ENCODE measurements at regions not wholly inside any gene's neighbourhood (a gene's known extent, or its start where the extent isn't known, plus 50 kb on each side); places are given as distances from the start of the nearest gene placed in this dataset.

- H3K9me3 Mint-ChIP-seq = no peaks in the 10 kb centered on the region
- no peaks in the 10 kb centered on the region for H3K27me3 Mint-ChIP-seq
- H3K36me3 Mint-ChIP-seq (ENCODE audit: low read depth) = no peaks in the 10 kb centered on the region
- CTCF ChIA-PET = no interaction called here
- DNase-seq (no peak), ATAC-seq (ENCODE audit: poor library complexity) (no peak)
- Histone ChIP-seq H3K27ac (ENCODE audit: low read depth in 1 of 2, low read length in 2 of 2) (no peak overlapping the region), H3K36me3 (ENCODE audit: insufficient read depth, low read length) (no peaks in the 10 kb centered on the region), H3K9me3 (ENCODE audit: control insufficient read depth in 1 of 2, insufficient read depth in 1 of 2, low read length in 2 of 2) (no peaks in the 10 kb centered on the region), H3K27me3 (ENCODE audit: control insufficient read depth in 1 of 2, insufficient read depth in 2 of 2, low read length in 2 of 2) (no peaks in the 10 kb centered on the region), H3K4me3 (ENCODE audit: low read length) (no peak overlapping the region), H3K4me1 (ENCODE audit: insufficient read depth, low read length) (no peaks in the 10 kb centered on the region)
- TF ChIP-seq CTCF (IDR thresholded peaks at IDR 0.05) = no peak
- no peak overlapping the region for H3K4me3 Mint-ChIP-seq
- intact Hi-C loops (cut with DNase I, micrococcal nuclease) = no loop called here
- H3K27ac Mint-ChIP-seq = no peak overlapping the region
- POLR2A ChIA-PET = no interaction called here
- peaks cover 10% of the 10 kb centered on the region for H3K4me1 Mint-ChIP-seq (ENCODE audit: low read depth)
Measured at GRCh38 chr12:75954749-75955148, 76.8 kb downstream of the PHLDA1 start.

GRCh38 chr12:75954041-75954440, 77.5 kb downstream of the PHLDA1 start:
- no peak overlapping the region for H3K4me3 Mint-ChIP-seq
- POLR2A ChIA-PET = no interaction called here
- Histone ChIP-seq H3K9me3 (ENCODE audit: control insufficient read depth in 1 of 2, insufficient read depth in 1 of 2, low read length in 2 of 2) (no peaks in the 10 kb centered on the region), H3K36me3 (ENCODE audit: insufficient read depth, low read length) (no peaks in the 10 kb centered on the region), H3K27me3 (ENCODE audit: control insufficient read depth in 1 of 2, insufficient read depth in 2 of 2, low read length in 2 of 2) (no peaks in the 10 kb centered on the region), H3K4me1 (ENCODE audit: insufficient read depth, low read length) (no peaks in the 10 kb centered on the region), H3K4me3 (ENCODE audit: low read length) (no peak overlapping the region), H3K27ac (ENCODE audit: low read depth in 1 of 2, low read length in 2 of 2) (no peak overlapping the region)
- CTCF ChIA-PET = no interaction called here
- intact Hi-C loops (cut with DNase I, micrococcal nuclease) = no loop called here
- no peak for TF ChIP-seq CTCF (IDR thresholded peaks at IDR 0.05)
- peaks cover 4% of the 10 kb centered on the region for H3K4me1 Mint-ChIP-seq (ENCODE audit: low read depth)
- H3K27ac Mint-ChIP-seq = no peak overlapping the region
- H3K9me3 Mint-ChIP-seq = no peaks in the 10 kb centered on the region
- no peaks in the 10 kb centered on the region for H3K36me3 Mint-ChIP-seq (ENCODE audit: low read depth)
- DNase-seq (peak in 1 of 14 experiments; percentile 35), ATAC-seq (ENCODE audit: poor library complexity) (no peak)
- no peaks in the 10 kb centered on the region for H3K27me3 Mint-ChIP-seq

GRCh38 chr12:75953312-75953906, 78.2 kb downstream of the PHLDA1 start:
- ATAC-seq (ENCODE audit: poor library complexity) (no peak), DNase-seq (no peak)
- ChIA-PET POLR2A (no interaction called here), CTCF (no interaction called here)
- Mint-ChIP-seq H3K9me3 (no peaks in the 10 kb centered on the region), H3K27me3 (no peaks in the 10 kb centered on the region), H3K36me3 (ENCODE audit: low read depth) (no peaks in the 10 kb centered on the region), H3K4me3 (no peak overlapping the region), H3K27ac (no peak overlapping the region), H3K4me1 (ENCODE audit: low read depth) (no peaks in the 10 kb centered on the region)
- Histone ChIP-seq H3K27ac (ENCODE audit: low read depth in 1 of 2, low read length in 2 of 2) (no peak overlapping the region), H3K27me3 (ENCODE audit: control insufficient read depth in 1 of 2, insufficient read depth in 2 of 2, low read length in 2 of 2) (no peaks in the 10 kb centered on the region), H3K4me1 (ENCODE audit: insufficient read depth, low read length) (no peaks in the 10 kb centered on the region), H3K4me3 (ENCODE audit: low read length) (no peak overlapping the region), H3K9me3 (ENCODE audit: control insufficient read depth in 1 of 2, insufficient read depth in 1 of 2, low read length in 2 of 2) (no peaks in the 10 kb centered on the region), H3K36me3 (ENCODE audit: insufficient read depth, low read length) (no peaks in the 10 kb centered on the region)
- intact Hi-C loops (cut with DNase I, micrococcal nuclease) = no loop called here
- no peak for TF ChIP-seq CTCF (IDR thresholded peaks at IDR 0.05)

Data from CD4-positive, alpha-beta T cell (primary cell).